ENCODE measurements at regions not wholly inside any gene's neighbourhood (a gene's known extent, or its start where the extent isn't known, plus 50 kb on each side); places are given as distances from the start of the nearest gene placed in this dataset.

DNA sequence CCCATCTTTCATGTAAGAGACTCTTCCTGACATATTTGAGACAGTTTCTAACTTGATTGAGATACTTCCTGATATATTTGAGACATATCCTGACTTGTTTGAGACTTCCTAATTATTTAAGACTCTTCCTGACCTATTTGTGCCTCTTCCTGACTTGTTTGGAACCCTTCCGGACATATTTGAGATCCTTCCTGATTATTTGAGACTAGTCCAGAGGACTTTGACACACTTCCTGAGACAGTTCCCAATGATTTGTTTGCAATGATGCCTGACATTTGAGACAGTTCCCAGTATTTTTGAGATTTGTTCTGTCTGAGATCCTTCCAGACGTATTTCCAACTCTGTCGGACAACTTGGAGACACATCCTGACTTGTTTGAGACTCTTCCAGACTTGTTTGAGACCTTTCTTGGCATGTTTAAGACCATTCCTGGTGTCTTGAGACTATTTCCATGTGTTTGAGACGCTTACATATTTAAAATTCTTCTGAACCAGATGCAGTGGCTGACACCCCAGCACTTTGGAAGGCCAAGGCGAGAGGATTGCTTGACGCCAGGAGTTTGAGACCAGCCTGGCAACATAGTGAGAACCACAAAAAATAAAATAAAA lies 118.9 kb upstream of the USP9X start:
- Histone ChIP-seq H3K4me2 (0 out of 2 replicates have a peak overlapping the region, but pooled peaks have one; percentile 82), H3K9ac (no peak overlapping the region), H3K79me2 (ENCODE audit: insufficient read depth, low read depth) (no peaks in the 10 kb centered on the region), H3K4me1 (ENCODE audit: low read depth, poor library complexity, severe bottlenecking) (peaks cover 33% of the 10 kb centered on the region), H3K27me3 (ENCODE audit: insufficient read depth, low read depth) (no peaks in the 10 kb centered on the region), H3K36me3 (ENCODE audit: insufficient read depth) (no peaks in the 10 kb centered on the region), H3K4me3 (IDR thresholded peaks at IDR 0.05; ENCODE audit: insufficient read depth, low read depth, low read length) (no peak overlapping the region), H2AFZ (ENCODE audit: low read depth) (peak overlapping the region; percentile 69), H4K20me1 (ENCODE audit: insufficient read depth) (no peaks in the 10 kb centered on the region), H3K27ac (peak overlapping the region; percentile 89)
- TF ChIP-seq, protein P1, sequence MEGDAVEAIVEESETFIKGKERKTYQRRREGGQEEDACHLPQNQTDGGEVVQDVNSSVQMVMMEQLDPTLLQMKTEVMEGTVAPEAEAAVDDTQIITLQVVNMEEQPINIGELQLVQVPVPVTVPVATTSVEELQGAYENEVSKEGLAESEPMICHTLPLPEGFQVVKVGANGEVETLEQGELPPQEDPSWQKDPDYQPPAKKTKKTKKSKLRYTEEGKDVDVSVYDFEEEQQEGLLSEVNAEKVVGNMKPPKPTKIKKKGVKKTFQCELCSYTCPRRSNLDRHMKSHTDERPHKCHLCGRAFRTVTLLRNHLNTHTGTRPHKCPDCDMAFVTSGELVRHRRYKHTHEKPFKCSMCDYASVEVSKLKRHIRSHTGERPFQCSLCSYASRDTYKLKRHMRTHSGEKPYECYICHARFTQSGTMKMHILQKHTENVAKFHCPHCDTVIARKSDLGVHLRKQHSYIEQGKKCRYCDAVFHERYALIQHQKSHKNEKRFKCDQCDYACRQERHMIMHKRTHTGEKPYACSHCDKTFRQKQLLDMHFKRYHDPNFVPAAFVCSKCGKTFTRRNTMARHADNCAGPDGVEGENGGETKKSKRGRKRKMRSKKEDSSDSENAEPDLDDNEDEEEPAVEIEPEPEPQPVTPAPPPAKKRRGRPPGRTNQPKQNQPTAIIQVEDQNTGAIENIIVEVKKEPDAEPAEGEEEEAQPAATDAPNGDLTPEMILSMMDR (conservative IDR thresholded peaks at IDR 0.05; ENCODE audit: low read depth, low read length) = no peak

DNA sequence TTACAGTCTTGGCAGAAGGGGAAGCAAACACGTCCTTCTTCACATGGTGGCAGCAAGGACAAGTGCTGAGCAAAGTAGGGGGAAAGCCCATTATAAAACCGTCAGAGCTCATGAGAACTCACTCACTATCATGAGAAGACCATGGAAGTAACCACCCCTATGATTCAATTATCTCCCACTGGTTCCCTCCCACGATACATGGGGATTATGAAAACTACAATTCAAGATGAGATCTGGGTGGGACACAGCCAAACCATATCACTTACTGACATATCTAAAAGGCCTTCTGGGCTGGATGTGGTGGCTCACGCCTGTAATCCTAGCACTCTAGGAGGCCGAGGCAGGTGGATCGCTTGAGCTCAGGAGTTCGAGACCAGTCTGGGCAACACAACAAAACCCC lies 117.1 kb upstream of the USP9X start:
- Histone ChIP-seq H3K9ac (no peak overlapping the region), H3K27ac (no peak overlapping the region), H3K79me2 (ENCODE audit: insufficient read depth, low read depth) (no peaks in the 10 kb centered on the region), H3K4me2 (no peak overlapping the region), H3K4me1 (ENCODE audit: low read depth, poor library complexity, severe bottlenecking) (peaks cover 33% of the 10 kb centered on the region), H2AFZ (ENCODE audit: low read depth) (no peak overlapping the region), H3K36me3 (ENCODE audit: insufficient read depth) (no peaks in the 10 kb centered on the region), H3K27me3 (ENCODE audit: insufficient read depth, low read depth) (no peaks in the 10 kb centered on the region), H3K4me3 (IDR thresholded peaks at IDR 0.05; ENCODE audit: insufficient read depth, low read depth, low read length) (no peak overlapping the region), H4K20me1 (ENCODE audit: insufficient read depth) (no peaks in the 10 kb centered on the region)
- TF ChIP-seq, protein P1 (conservative IDR thresholded peaks at IDR 0.05; ENCODE audit: low read depth, low read length) = no peak

DNA sequence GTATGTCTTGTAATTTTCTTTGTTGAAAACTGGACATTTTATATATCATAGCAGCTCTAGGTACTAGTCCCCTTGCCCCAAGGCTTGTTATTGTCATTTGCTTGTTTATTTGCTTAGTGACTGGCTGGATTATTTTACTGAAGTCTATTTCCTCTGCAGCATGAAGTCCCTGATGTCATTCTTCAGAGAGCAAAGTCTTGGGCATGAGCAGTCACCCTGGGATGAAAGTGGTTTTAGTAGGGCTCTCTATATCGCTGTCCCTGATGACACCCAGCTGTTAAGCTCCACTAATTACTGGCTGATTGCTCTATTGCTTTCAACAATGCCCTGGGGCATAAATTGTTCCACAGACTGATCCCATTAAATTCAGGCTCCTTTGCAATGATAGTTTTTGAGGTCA lies 113.5 kb upstream of the USP9X start:
- no peaks in the 10 kb centered on the region for H3K79me2 ChIP-seq (ENCODE audit: insufficient read depth, low read depth)
- no peaks in the 10 kb centered on the region for H3K4me1 ChIP-seq (ENCODE audit: low read depth, poor library complexity, severe bottlenecking)
- H3K36me3 ChIP-seq (ENCODE audit: insufficient read depth) = no peaks in the 10 kb centered on the region
- no peak overlapping the region for H3K4me2 ChIP-seq
- no peak overlapping the region for H3K4me3 ChIP-seq (IDR thresholded peaks at IDR 0.05; ENCODE audit: insufficient read depth, low read depth, low read length)
- TF ChIP-seq, protein P1 (conservative IDR thresholded peaks at IDR 0.05; ENCODE audit: low read depth, low read length) = no peak
- no peak overlapping the region for H2AFZ ChIP-seq (ENCODE audit: low read depth)
- H3K27me3 ChIP-seq (ENCODE audit: insufficient read depth, low read depth) = no peaks in the 10 kb centered on the region
- no peaks in the 10 kb centered on the region for H4K20me1 ChIP-seq (ENCODE audit: insufficient read depth)
- H3K9ac ChIP-seq = no peak overlapping the region
- H3K27ac ChIP-seq = no peak overlapping the region

DNA sequence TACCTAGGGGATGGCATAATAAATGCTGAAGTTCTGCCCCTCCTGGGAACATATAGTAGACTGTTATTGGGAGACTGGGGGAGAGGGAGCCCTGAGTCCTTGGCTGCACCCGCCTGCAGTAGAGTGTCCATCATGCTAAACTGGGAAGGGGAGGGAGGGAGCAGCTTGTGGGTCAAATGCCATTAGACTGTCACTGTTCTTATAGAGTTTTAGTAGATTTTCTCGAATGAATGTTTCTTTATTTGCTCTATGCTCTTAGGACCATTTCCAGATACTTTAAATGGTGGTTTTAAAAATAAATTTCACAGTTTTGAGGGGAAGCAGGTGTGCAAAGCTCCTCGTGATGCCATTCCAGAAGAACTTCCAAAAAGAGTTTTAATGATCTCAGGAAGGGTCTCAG lies 111.6 kb upstream of the USP9X start:
- TF ChIP-seq, protein P1 (conservative IDR thresholded peaks at IDR 0.05; ENCODE audit: low read depth, low read length) = no peak
- H3K79me2 ChIP-seq (ENCODE audit: insufficient read depth, low read depth) = no peaks in the 10 kb centered on the region
- no peak overlapping the region for H3K9ac ChIP-seq
- H3K27me3 ChIP-seq (ENCODE audit: insufficient read depth, low read depth) = no peaks in the 10 kb centered on the region; the same call in 1 of the 2 replicates
- H2AFZ ChIP-seq (ENCODE audit: low read depth) = no peak overlapping the region
- no peak overlapping the region for H3K4me2 ChIP-seq
- H3K27ac ChIP-seq = no peak overlapping the region
- no peaks in the 10 kb centered on the region for H3K36me3 ChIP-seq (ENCODE audit: insufficient read depth)
- H3K4me3 ChIP-seq (IDR thresholded peaks at IDR 0.05; ENCODE audit: insufficient read depth, low read depth, low read length) = no peak overlapping the region
- H3K4me1 ChIP-seq (ENCODE audit: low read depth, poor library complexity, severe bottlenecking) = no peaks in the 10 kb centered on the region
- H4K20me1 ChIP-seq (ENCODE audit: insufficient read depth) = no peaks in the 10 kb centered on the region
